Inflammatory macrophage treated with lipopolysaccharide for 4 hours (primary cell): ENCODE measurements at regions not wholly inside any gene's neighbourhood (a gene's known extent, or its start where the extent isn't known, plus 50 kb on each side); places are given as distances from the start of the nearest gene placed in this dataset.
"Not testable (repeated sequence)": the region's sequence is repeated elsewhere in the genome, so short reads cannot be mapped to it uniquely, and the experiment has no call there.

Experiments
- DNase-seq: peaks from one replicate; pipeline ENCODE4 v3.0.0-alpha.2; 2020

DNA sequence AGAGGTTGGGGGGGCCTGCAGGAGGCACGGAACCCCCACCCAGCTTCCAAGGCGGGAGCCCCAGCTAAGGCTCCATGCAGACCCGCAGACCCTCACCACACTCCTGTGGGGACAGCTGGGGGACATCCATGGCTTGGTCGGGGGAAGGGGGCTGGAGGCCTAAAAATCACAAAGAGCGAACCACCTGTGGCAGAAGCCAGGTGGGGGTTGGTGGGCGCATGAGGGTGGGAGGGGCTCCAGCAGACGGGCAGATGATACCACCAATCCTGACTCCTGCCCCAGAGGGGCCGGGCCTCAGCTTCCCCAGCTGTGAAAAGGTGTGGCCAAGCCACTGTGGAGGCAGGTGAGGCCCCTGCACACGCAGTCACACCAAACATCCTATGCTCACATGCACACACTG is 111.6 kb downstream of the FAM53A start:
- DNase-seq: no peak

DNA sequence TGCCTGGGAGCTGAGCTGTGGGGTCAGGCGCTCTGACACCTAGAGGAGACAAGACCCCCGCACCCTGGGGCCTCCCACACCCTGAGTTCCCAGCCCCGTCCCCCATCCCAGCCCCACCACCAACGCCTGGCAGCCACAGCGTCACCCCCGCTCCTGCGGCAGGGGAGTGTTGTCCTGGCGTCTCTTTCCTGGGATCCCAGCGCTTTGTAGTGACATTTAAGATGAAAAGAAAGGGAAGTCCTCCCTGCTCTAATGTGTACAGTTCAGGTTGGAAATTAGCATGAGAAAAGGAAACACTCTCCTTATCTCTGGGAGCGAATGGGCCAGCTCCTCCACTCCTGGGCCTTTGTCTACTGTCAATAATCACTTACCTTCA is 112.1 kb downstream of the FAM53A start:
- DNase-seq: no peak

DNA sequence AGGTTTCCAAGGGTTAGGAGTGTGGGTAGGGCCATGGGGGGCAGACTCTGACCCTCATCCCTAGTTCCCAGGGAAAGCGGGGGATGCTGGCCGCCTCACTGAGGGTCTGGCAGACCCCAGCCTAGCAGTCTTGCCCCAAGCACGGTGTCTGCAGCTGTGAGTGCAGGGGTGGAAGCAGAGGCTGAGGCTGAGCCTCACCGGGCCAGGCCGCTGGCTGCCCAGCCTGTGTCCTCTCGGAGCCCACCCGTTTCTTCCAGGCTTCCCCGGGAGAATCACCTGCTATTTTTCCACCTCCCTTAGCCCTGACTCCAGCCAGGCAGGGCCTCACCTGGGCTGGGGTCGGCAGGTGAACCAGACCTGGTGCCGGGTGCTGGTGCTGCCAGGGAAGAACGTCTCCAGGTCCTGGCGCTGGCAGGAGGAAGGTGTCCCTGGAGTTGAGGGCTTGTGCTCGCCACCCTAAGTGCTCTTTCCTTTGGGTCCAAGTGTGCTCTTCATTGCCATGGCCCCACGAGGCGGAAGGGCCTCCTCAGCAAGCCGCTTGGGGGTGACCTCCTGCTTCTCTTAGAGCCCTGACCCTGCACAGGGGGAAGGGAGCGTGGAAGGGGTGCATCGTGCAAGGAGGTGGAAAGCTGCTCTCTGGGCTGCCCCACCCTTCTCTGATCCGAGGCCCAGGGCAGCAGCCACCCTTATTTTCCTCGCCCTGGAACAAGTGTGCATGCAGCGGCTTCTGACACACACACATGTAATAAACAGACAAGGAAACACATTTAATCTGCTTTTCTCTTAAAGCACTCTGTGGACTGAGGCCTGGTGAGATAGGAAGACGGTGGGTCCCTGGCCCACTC is 112.7 kb downstream of the FAM53A start:
- DNase-seq: no peak

DNA sequence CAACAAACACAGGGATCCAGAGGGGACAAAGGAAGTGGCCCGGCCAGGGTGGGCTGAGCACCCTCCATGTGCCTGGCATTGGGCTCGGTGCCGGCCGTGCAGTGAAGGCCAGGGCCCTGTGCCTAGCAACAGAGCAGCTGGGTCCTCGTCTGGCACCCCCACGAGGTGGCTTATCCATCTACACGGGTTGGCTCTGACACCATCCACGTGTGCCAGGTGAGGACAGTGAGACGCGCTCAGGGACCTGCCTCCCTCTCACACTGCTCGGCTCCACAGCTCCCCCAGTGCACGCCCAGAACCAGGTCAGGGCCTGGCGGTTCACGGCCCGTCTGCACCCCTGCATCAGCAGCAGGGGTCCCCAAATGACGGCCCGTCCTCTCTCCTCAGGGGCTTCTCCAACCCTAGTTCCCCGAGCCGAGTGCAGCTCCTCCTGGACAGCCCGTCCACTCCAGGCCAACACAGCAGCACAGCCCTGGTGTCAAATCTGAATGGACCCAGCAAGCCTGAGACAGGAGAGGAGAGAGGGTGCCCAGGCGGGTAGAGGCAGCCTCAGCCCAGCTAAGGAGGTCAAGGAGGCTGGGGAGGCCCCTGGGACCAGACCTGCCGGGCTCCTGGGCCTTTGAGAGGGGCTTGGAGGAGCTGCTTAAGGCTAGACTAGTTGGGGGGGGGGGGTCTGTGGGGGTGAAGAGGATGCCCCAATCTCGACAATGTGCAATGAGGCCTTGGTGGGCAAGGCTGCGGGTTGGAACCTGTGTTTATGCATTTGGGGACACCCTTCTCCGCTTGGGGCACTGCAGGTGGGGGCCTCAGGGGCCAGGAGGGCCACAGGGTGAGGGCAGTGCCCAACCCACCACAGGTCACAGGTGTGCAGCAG is 113.6 kb downstream of the FAM53A start:
- DNase-seq: no peak

- no peak for DNase-seq
Observed at GRCh38 chr4:1569461-1570151, 114.5 kb downstream of the FAM53A start.

GRCh38 chr4:1568855-1569460 is 115.2 kb downstream of the FAM53A start:
- DNase-seq: no peak

GRCh38 chr4:1567808-1568581 is 116.1 kb downstream of the FAM53A start:
- DNase-seq: no peak

GRCh38 chr4:1567519-1567807 is 116.7 kb downstream of the FAM53A start:
- no peak for DNase-seq

GRCh38 chr4:1566838-1567518 is 117.1 kb downstream of the FAM53A start:
- DNase-seq: no peak

DNA sequence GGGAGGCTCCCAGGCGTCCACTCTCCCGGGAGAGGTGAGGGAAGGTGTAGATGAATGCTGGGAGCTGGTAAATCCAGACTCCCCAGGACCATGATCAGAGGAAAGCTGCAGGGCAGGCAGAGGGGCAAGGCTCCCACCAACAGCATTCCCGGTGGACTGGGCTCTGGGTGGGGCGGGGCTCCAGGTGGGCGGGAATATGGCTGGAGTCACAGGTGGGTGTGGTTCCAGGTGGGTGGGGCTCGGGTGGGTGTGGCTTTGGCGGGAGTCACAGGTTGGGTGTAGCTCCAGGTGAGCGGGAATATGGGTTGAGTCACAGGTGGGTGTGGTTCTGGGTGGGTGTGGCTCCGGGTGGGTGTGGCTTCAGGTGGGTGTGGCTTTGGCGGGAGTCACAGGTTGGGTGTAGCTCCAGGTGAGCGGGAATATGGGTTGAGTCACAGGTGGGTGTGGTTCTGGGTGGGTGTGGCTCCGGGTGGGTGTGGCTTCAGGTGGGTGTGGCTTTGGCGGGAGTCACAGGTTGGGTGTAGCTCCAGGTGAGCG is 117.7 kb downstream of the FAM53A start:
- DNase-seq: not testable (repeated sequence)

GRCh38 chr4:1565598-1566295 is 118.4 kb downstream of the FAM53A start:
- no peak for DNase-seq

GRCh38 chr4:1564535-1565375 is 119.4 kb downstream of the FAM53A start:
- DNase-seq: no peak

DNA sequence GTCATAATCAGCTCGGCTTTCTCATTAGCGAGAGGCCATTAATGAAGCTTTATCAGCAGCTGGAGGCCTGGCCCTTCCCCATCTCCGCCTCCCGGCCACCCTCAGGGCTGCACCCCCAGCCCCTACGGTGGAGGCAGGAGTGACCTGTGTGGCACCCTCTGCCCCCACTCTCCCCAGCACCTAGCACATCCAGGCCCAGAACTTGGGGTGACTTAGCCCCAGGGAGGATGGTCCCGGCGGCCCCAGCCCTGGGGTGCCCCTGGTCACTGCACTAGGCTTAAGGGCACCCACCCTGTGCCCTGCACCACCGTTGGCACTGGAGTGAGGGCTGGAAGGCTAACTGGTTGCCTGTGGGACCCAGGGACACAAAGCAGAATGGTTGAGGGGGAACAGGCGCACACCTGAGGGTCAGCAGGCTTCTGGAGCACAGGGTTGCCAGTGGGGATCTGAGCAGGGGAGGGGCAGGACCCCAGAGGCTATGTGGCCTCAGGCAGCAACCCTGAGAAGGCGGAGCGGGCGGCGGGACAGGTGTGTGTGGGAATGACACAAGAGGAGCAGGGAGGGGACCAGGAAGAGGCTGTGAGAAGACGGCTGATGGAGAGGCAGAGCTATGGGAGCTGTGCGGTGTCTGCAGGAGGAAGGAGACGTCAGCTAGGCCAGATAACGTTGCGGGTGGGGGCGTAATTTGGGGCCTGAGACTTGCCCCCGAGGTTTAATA is 120.2 kb downstream of the FAM53A start:
- no peak for DNase-seq

DNA sequence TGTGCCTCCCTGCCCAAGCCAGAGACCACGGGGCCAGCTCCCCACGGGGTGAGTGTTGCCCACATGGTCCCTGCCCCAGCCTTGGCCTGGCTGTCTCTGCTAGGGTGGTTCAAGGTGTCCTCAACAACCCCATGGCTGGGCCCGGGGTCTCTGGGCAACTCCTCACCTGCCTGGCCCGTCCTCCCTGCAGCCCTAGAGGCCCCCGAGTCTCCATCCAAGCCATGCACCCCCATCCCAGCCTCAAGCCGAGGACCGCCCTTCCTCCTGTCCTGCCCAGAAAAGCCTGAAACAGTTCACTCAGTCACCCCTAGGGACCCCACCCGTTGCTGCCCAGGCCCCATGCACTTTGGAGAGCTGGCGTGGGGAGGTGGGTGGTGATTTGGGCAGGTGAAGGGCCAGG is 120.9 kb downstream of the FAM53A start:
- no peak for DNase-seq

DNA sequence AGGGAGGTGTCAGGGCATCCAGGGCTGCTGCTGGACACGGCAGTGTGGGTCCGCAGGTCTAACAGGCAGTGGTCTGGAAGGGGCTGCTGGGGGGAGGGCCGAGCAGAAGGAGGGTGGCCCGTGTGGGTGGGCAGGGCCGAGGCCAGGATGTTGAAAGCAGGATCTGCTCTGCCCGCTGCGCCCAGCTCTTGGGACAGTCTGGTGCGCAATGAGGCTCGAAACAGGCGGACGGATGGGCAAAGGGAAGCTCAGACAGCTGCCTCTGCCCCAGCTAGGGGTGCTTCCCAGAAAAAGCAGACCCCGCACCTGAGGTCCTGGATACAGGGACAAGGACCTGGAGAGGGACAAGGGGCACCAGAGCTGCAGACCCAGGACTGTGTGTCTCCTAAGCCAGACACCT is 121.3 kb downstream of the FAM53A start:
- no peak for DNase-seq

DNA sequence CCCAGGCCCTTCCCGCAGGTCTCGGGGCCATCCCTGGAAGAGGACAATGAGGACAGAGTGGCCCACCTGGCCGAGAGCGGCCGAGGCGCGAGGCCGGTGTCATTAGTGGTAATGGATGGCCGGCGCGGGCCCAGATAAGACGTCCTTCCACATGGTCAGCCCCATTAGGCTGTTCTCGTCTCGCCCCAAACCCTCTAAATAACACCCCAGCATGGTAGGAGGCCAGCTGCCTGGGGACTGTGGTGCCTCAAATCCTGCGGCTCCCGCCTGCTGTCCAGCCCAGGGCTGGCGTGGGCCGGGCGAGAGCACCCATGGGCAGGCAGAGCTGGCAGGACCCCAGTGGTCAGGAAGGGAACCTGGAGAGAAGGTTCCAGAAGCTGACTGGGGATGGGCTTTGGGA is 121.7 kb downstream of the FAM53A start:
- DNase-seq: no peak

DNA sequence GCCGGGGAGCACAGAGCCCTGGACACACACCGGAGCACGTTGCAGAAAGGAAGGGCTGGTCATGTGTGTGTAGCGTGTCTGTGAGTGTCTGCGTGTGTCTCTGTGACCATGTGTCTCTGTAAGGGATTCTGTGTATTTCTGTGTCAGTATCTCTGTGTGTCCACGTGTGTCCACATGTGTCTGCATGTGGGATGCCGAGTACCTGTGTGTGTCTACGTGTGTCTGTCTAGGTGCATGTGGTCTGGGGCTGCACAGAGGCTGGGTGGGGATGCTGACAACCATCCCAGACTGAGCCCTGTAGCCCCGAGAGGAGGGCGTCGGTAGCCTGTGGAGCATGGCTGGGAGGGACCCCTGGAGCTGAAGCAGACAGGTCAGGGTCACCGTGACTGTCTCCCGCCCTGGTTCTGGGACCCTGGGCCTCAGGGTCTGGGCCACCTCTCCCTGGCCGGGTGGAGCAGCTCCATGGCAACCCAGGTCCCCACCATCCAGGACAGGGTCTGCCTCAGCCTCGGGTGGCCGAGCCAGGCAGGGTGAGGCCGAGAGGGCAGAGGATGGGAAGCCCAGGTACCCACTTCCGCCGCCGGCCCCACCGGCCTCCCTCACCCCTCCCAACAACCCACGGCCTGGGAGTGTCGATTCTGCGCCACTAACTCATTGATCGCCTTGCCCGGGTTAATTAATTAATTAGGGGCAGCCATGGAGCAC is 122.7 kb downstream of the FAM53A start:
- DNase-seq: no peak

DNA sequence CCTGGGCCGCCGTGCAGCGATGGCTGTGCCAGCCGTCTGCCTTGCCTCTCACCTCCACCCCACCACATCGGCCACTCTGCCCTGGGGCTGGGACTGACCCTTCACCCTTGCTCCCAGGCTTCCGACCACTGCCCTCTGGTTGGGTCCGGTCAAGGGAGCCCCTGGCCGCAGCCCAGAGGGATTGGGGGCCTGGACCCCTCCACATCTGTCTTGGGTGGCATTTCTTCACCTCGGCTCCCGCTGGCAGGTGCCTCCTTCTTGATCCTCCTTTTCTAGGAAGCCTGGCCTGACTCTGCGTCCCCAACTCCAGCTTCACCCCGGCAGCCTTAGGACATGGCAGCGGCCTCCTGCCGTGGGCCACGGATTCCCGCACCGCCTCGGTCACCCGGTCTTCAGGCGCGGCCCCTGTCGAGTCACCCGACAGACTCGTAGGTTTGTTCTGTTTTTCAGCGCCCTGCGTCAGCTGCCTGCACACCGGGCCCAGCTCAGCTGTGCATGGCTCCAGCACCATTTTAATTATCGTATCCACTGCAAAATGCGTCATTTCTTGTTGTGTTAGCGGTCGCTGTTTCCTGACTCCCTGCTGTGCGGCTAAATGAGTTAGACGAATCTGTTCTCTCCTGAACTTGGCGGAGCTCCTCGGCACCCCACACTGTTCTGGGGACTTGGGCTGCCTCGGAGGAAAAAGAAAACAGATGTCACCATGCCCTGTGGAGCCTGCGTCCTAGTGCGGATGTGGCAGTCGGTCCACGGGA is 124.0 kb downstream of the FAM53A start:
- no peak for DNase-seq
